ENCODE measurements at regions not wholly inside any gene's neighbourhood (a gene's known extent, or its start where the extent isn't known, plus 50 kb on each side); places are given as distances from the start of the nearest gene placed in this dataset.

GRCh38 chr4:62199291-62199810, 999.2 kb downstream of the ADGRL3 start:
- no peak for DNase-seq

- no peak for DNase-seq
Observed at GRCh38 chr4:62196338-62196737, 996.2 kb downstream of the ADGRL3 start.

- DNase-seq = no peak
Observed at GRCh38 chr4:62194342-62194741, 994.2 kb downstream of the ADGRL3 start.

- no peak for DNase-seq
Observed at GRCh38 chr4:62193761-62194160, 993.6 kb downstream of the ADGRL3 start.

GRCh38 chr4:62191451-62192240, 991.5 kb downstream of the ADGRL3 start:
- no peak for DNase-seq

GRCh38 chr4:62170235-62170634, 970.1 kb downstream of the ADGRL3 start:
- DNase-seq = no peak

GRCh38 chr4:62168681-62169080, 968.6 kb downstream of the ADGRL3 start:
- DNase-seq = no peak

- DNase-seq = no peak
Observed at GRCh38 chr4:62162606-62163005, 962.5 kb downstream of the ADGRL3 start.

GRCh38 chr4:62161446-62161845, 961.3 kb downstream of the ADGRL3 start:
- DNase-seq = no peak

GRCh38 chr4:62159876-62160275, 959.8 kb downstream of the ADGRL3 start:
- DNase-seq = no peak

GRCh38 chr4:62159306-62159705, 959.2 kb downstream of the ADGRL3 start:
- no peak for DNase-seq

GRCh38 chr4:62156205-62156604, 956.1 kb downstream of the ADGRL3 start:
- no peak for DNase-seq

GRCh38 chr4:62145276-62145675, 945.1 kb downstream of the ADGRL3 start:
- DNase-seq = no peak

GRCh38 chr4:62144431-62144830, 944.3 kb downstream of the ADGRL3 start:
- DNase-seq = no peak

- no peak for DNase-seq
Observed at GRCh38 chr4:62135565-62136156, 935.5 kb downstream of the ADGRL3 start.

- DNase-seq = no peak
Observed at GRCh38 chr4:62133977-62134376, 933.9 kb downstream of the ADGRL3 start.

GRCh38 chr4:62133101-62133897, 933.2 kb downstream of the ADGRL3 start:
- no peak for DNase-seq

GRCh38 chr4:62131049-62131448, 930.9 kb downstream of the ADGRL3 start:
- no peak for DNase-seq

GRCh38 chr4:62130637-62131036, 930.5 kb downstream of the ADGRL3 start:
- no peak for DNase-seq

GRCh38 chr4:62130230-62130629, 930.1 kb downstream of the ADGRL3 start:
- no peak for DNase-seq

All from NCI-H1436 treated with DMSO at 0.1 percent for 48 hours (cell line).